ENCODE measurements at regions not wholly inside any gene's neighbourhood (a gene's known extent, or its start where the extent isn't known, plus 50 kb on each side); places are given as distances from the start of the nearest gene placed in this dataset.

DNA sequence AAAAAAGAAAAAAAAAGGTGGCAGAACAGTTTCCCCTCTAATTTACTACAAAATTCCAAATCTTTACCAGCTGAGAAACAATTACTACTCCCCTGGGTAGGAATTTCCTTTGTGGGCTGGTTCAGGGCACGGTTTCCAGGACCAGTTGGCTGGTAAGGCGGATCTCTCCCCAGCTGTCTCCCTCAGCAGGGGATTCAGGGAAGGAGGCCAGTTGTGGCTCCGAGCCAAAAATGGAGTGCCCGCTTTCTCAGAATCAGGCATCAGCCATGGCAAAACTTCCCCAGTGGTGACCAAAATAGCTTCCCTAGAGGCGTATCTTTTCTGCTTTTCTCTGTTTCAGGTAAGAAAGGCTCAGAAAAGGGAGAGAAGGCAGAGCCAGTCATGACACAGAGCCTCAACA is 91.2 kb downstream of the ZNF22 start:
- no peak for TF ChIP-seq CTCF (conservative IDR thresholded peaks at IDR 0.05)
- no peak for TF ChIP-seq ZFX (IDR thresholded peaks at IDR 0.05)

Data from C4-2B (cell line).